ENCODE measurements at regions not wholly inside any gene's neighbourhood (a gene's known extent, or its start where the extent isn't known, plus 50 kb on each side); places are given as distances from the start of the nearest gene placed in this dataset.

DNA sequence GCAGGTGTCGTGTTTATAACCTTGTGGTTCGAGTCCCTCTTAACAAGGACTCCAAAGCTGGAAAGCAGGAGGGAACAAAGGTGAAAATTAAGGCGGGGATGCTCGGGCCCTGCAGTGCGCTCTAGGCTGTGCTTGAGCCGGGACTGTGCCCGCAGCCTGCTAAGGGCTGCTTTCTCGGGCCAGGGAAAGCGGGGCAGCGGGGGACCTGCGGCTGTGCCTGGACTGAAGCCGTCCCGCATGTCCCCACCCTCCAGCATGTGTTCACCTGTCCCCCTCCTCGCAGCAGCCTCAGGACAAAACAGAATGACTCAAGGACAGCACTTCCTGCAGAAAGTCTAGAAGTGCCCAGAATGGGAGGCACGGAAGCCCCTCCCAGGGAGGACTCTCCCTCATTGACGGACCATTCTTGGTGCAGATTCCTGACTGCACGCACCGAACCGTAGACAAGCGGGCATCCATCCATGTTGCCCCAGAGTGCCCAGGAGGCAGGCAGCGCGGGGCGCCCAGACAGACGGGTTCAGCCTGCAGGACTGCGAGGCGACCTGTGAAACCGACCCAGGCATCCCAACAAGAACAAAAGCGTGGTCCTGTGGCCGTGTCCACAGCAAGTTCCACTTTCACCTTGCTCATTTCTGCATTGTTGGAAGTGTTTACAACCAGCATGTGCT, 342.9 kb downstream of the MAGEB5 start:
- H2AFZ ChIP-seq (ENCODE audit: control insufficient read depth, low read depth, low read length) = no peak overlapping the region
- no peak overlapping the region for H3K27ac ChIP-seq (ENCODE audit: control insufficient read depth, insufficient read depth)
- H3K9me3 ChIP-seq (replicated peaks; ENCODE audit: control insufficient read depth, insufficient read depth, low read length) = no peaks in the 10 kb centered on the region
- H3K4me1 ChIP-seq (ENCODE audit: control insufficient read depth, insufficient read depth, low read length) = no peaks in the 10 kb centered on the region
- no peaks in the 10 kb centered on the region for H3K27me3 ChIP-seq (replicated peaks in 1 of 2; ENCODE audit: control insufficient read depth in 2 of 2, insufficient read depth in 2 of 2, low read length in 1 of 2)
- ChIA-PET POLR2A (no interaction called here), RAD21 (ENCODE audit: unreplicated experiment) (no interaction called here), SMC1A (ENCODE audit: uncharacterized antibody, unreplicated experiment) (no interaction called here), CTCF (no interaction called here)
- 44% methylated on average over 28 of the region's 29 CpGs for WGBS (ENCODE audit: insufficient coverage, insufficient replicate concordance, low lambda C conversion rate, missing lambda C conversion rate)
- no peak for DNase-seq (ENCODE audit: low read depth, low spot score)
- no peaks in the 10 kb centered on the region for H3K36me3 ChIP-seq (ENCODE audit: control insufficient read depth in 2 of 2, insufficient read depth in 2 of 2, low read length in 1 of 2)
- H3K4me2 ChIP-seq (ENCODE audit: control insufficient read depth, insufficient read depth) = no peak overlapping the region
- TF ChIP-seq NBN (IDR thresholded peaks at IDR 0.05) = no peak
- no peaks in the 10 kb centered on the region for H4K20me1 ChIP-seq (ENCODE audit: control insufficient read depth, insufficient read depth)
- H3K79me2 ChIP-seq (ENCODE audit: control insufficient read depth, insufficient read depth, low read length) = no peaks in the 10 kb centered on the region
- intact Hi-C loops (cut with micrococcal nuclease; ENCODE audit: unreplicated experiment) = no loop called here
- in situ Hi-C loops (cut with MboI) = no loop called here
- FAIRE-seq = no peak
- no peak overlapping the region for H3K9ac ChIP-seq (ENCODE audit: control insufficient read depth, insufficient read depth, low read length)
- no peak for ATAC-seq
- no peak overlapping the region for H3K4me3 ChIP-seq
- BruUV-seq (replicated peaks) = no TSS peak

DNA sequence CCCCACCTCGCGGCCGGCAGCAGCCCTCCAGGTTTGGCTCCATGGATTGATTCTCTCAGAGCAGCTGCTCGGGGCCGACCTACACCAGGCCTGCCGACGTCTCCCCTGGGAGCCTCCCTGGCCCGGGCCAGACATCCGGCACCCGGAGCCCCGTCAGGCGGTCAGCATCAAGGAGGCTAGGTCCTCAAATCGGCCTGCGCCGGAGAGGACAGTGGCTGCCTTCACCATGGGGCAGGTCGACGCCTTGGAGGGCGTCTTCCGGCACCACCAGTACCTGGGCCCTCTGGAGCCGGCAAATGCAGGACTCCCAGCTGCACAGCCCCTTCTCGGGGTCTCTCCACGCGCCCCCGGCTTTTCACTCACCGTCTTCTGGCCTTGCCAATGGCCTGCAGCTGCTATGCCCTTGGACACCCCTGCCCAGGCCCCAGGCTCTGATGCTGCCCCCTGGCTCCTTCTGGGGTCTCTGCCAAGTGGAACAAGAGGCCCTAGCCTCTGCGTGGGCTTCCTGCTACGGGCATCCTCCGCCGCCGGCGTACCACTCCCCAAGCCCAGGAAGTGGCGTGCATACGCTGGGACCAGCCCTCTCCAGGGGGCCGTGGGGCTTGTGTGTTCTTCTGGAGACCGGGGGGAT, 341.8 kb downstream of the MAGEB5 start:
- Histone ChIP-seq H3K4me3 (no peak overlapping the region), H4K20me1 (ENCODE audit: control insufficient read depth, insufficient read depth) (no peaks in the 10 kb centered on the region), H3K4me2 (ENCODE audit: control insufficient read depth, insufficient read depth) (no peak overlapping the region), H3K9me3 (replicated peaks; ENCODE audit: control insufficient read depth, insufficient read depth, low read length) (no peaks in the 10 kb centered on the region), H3K36me3 (ENCODE audit: control insufficient read depth in 2 of 2, insufficient read depth in 2 of 2, low read length in 1 of 2) (no peaks in the 10 kb centered on the region), H3K27me3 (replicated peaks in 1 of 2; ENCODE audit: control insufficient read depth in 2 of 2, insufficient read depth in 2 of 2, low read length in 1 of 2) (no peaks in the 10 kb centered on the region), H3K27ac (ENCODE audit: control insufficient read depth, insufficient read depth) (no peak overlapping the region), H3K4me1 (ENCODE audit: control insufficient read depth, insufficient read depth, low read length) (no peaks in the 10 kb centered on the region), H3K79me2 (ENCODE audit: control insufficient read depth, insufficient read depth, low read length) (no peaks in the 10 kb centered on the region), H2AFZ (ENCODE audit: control insufficient read depth, low read depth, low read length) (no peak overlapping the region), H3K9ac (ENCODE audit: control insufficient read depth, insufficient read depth, low read length) (no peak overlapping the region)
- SMC1A ChIA-PET (ENCODE audit: uncharacterized antibody, unreplicated experiment) = no interaction called here
- POLR2A ChIA-PET = no interaction called here
- DNase-seq (ENCODE audit: low read depth, low spot score) = no peak
- no peak for ATAC-seq
- RAD21 ChIA-PET (ENCODE audit: unreplicated experiment) = no interaction called here
- FAIRE-seq = no peak
- intact Hi-C loops (cut with micrococcal nuclease; ENCODE audit: unreplicated experiment) = no loop called here
- CTCF ChIA-PET = no interaction called here
- in situ Hi-C loops (cut with MboI) = no loop called here
- BruUV-seq (replicated peaks) = no TSS peak
- 67% methylated on average over 33 of the region's 35 CpGs for WGBS (ENCODE audit: insufficient coverage, insufficient replicate concordance, low lambda C conversion rate, missing lambda C conversion rate)
- no peak for TF ChIP-seq NR2F1 (conservative IDR thresholded peaks at IDR 0.05)
- TF ChIP-seq, protein P1, sequence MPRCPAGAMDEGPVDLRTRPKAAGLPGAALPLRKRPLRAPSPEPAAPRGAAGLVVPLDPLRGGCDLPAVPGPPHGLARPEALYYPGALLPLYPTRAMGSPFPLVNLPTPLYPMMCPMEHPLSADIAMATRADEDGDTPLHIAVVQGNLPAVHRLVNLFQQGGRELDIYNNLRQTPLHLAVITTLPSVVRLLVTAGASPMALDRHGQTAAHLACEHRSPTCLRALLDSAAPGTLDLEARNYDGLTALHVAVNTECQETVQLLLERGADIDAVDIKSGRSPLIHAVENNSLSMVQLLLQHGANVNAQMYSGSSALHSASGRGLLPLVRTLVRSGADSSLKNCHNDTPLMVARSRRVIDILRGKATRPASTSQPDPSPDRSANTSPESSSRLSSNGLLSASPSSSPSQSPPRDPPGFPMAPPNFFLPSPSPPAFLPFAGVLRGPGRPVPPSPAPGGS (IDR thresholded peaks at IDR 0.05; ENCODE audit: borderline replicate concordance, insufficient read depth, low read depth, low read length, poor library complexity, severe bottlenecking) = no peak
- no peak for TF ChIP-seq SP1 (IDR thresholded peaks at IDR 0.05; ENCODE audit: low read depth, low read length)
- TF ChIP-seq SMARCA5 (IDR thresholded peaks at IDR 0.05) = no peak
- TF ChIP-seq MTA2 (IDR thresholded peaks at IDR 0.05; ENCODE audit: low read depth) = no peak
- no peak for TF ChIP-seq ZNF24 (IDR thresholded peaks at IDR 0.05)
- no peak for TF ChIP-seq PAX8 (IDR thresholded peaks at IDR 0.05)
- no peak for TF ChIP-seq HSF1 (IDR thresholded peaks at IDR 0.05; ENCODE audit: low read depth, low read length)
- no peak for TF ChIP-seq ZNF217 (IDR thresholded peaks at IDR 0.05)
- TF ChIP-seq, protein P2, sequence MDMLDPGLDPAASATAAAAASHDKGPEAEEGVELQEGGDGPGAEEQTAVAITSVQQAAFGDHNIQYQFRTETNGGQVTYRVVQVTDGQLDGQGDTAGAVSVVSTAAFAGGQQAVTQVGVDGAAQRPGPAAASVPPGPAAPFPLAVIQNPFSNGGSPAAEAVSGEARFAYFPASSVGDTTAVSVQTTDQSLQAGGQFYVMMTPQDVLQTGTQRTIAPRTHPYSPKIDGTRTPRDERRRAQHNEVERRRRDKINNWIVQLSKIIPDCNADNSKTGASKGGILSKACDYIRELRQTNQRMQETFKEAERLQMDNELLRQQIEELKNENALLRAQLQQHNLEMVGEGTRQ (IDR thresholded peaks at IDR 0.05; ENCODE audit: borderline replicate concordance, low read depth, low read length) = no peak
- TF ChIP-seq KAT2A (conservative IDR thresholded peaks at IDR 0.05; ENCODE audit: control insufficient read depth, low read depth, low read length) = no peak
- TF ChIP-seq, protein P3, sequence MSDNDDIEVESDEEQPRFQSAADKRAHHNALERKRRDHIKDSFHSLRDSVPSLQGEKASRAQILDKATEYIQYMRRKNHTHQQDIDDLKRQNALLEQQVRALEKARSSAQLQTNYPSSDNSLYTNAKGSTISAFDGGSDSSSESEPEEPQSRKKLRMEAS (IDR thresholded peaks at IDR 0.05; ENCODE audit: low read depth, low read length) = no peak
- no peak for TF ChIP-seq HCFC1 (IDR thresholded peaks at IDR 0.05; ENCODE audit: low read length)

All from GM12878 (cell line).